Testis (tissue), 2 donors: ENCODE measurements at regions not wholly inside any gene's neighbourhood (a gene's known extent, or its start where the extent isn't known, plus 50 kb on each side); places are given as distances from the start of the nearest gene placed in this dataset.

Experiments
- DNase-seq: peaks from one replicate; pipeline ENCODE4 v3.0.0-alpha.2; 2019
- H3K27ac ChIP-seq, 2 donors: fragments of 200-600 bp; sonication (generic); one replicate each; pipeline ENCODE4 v1.5.1; 2019
- H3K27me3 ChIP-seq: fragments of 200-600 bp; sonication (generic); one replicate; pipeline ENCODE4 v1.5.1; 2019
- H3K36me3 ChIP-seq: fragments of 200-600 bp; sonication (generic); one replicate; pipeline ENCODE4 v1.5.1; 2017; ENCODE audit warnings: low read depth; ENCODE audit errors: missing control alignments
- H3K4me1 ChIP-seq: fragments of 200-600 bp; sonication (generic); one replicate; pipeline ENCODE4 v1.5.1; 2019
- H3K4me3 ChIP-seq, 2 donors: fragments of 200-600 bp; sonication (generic); one replicate each; pipeline ENCODE4 v1.5.1; 2017 to 2019
- H3K9me3 ChIP-seq: fragments of 200-600 bp; sonication (generic); one replicate; pipeline ENCODE4 v1.5.1; 2017
- POLR2A ChIP-seq: fragments of 450-650 bp; IDR thresholded peaks from one replicate; pipeline ENCODE4 v1.6.1; 2017; ENCODE audit warnings: antibody characterized with exemption, mild to moderate bottlenecking, moderate library complexity
- WGBS, 2 donors: methylation state at CpG; one replicate each; pipeline ENCODE4 v1.1.5; 2018; 5-methylcytosine and 5-hydroxymethylcytosine counted together
- intact Hi-C: fragments of 100-400 bp; cut with DNase I; formaldehyde crosslinking; loops from one replicate; pipeline ENCODE4 v1.15.1; 2023; ENCODE audit warnings: low total_unique reads
- TF ChIP-seq, protein P1 (sequence below), 3 experiments: fragments of 450-650 bp in 2 of 3; fragments of 200-600 bp in 1 of 3; sonication (generic) in 1 of 3; IDR thresholded peaks; one replicate each; pipeline ENCODE4 v1.5.1; 2016 to 2019; ENCODE audit warnings: antibody characterized with exemption in 3 of 3, mild to moderate bottlenecking in 2 of 3, moderate library complexity in 1 of 3

DNA sequence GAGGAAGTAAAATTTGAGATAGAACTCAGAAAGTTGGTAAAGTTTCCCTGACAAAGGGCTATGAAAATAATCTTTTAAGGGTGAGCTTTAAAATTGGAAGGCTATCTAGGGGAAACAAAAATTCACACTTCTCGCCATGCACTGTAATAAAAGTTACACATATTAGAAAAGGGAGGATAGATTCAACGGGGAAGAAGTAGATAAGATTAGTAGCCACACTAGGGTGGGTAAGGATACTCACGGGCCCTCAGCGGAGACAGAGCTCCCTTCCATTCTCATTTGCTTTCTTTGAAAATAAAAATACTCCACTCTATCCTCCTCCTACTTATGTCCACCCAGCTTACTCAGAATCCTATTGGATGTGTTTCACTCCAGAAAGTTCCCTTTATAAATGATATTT, 691.3 kb upstream of the NR2F2 start:
- no peak overlapping the region for H3K4me3 ChIP-seq

DNA sequence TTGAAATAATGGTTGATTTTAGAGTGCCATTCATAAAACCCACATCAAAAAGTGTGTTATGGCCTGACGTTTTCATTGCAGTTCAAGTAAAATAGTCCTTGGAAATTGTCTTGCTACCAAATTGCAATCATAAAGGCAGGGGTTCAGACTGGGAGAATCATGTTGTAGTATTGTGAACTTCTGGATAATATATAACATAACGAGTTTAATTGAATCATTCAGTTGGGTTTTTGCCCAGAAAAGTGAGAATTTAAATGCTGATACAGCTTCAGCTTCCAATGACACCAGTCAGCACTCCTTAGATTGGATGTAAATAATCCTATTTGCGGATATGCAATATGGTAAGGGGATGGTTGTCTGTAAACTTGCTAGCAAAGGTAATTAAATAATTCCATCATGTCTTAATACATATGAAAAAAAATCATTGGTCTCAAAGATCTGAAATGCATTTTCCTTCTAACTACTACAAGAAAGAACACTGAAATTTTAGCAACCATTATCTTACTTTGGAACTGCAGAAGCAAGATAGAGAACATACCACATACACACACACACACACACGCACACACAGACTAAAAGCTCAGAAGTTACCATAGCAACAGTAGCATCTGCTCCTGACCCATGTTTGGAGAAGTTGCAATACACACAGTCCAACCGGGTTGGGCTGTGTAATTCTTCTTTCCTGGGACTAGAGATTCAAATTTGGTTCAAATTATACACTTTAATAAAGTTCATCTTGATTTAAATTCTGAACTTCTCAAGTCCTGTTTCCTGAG, 686.2 kb upstream of the NR2F2 start:
- no peaks in the 10 kb centered on the region for H3K4me1 ChIP-seq
- no peak overlapping the region for H3K27ac ChIP-seq
- H3K4me3 ChIP-seq: no peak overlapping the region
- WGBS, 2 donors: 70 to 79% methylated on average over 5 of the region's 5 CpGs
- intact Hi-C loops: no loop called here
- H3K27me3 ChIP-seq: no peaks in the 10 kb centered on the region
- no peak for TF ChIP-seq POLR2A
- TF ChIP-seq, protein P1, sequence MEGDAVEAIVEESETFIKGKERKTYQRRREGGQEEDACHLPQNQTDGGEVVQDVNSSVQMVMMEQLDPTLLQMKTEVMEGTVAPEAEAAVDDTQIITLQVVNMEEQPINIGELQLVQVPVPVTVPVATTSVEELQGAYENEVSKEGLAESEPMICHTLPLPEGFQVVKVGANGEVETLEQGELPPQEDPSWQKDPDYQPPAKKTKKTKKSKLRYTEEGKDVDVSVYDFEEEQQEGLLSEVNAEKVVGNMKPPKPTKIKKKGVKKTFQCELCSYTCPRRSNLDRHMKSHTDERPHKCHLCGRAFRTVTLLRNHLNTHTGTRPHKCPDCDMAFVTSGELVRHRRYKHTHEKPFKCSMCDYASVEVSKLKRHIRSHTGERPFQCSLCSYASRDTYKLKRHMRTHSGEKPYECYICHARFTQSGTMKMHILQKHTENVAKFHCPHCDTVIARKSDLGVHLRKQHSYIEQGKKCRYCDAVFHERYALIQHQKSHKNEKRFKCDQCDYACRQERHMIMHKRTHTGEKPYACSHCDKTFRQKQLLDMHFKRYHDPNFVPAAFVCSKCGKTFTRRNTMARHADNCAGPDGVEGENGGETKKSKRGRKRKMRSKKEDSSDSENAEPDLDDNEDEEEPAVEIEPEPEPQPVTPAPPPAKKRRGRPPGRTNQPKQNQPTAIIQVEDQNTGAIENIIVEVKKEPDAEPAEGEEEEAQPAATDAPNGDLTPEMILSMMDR (IDR thresholded peaks at IDR 0.05): no peak
- H3K36me3 ChIP-seq: no peaks in the 10 kb centered on the region
- no peaks in the 10 kb centered on the region for H3K9me3 ChIP-seq
- no peak for DNase-seq

More for the DNA sequence above, 691.3 kb upstream of the NR2F2 start:
- H3K27me3 ChIP-seq: no peaks in the 10 kb centered on the region
- intact Hi-C loops: no loop called here
- no peak for TF ChIP-seq POLR2A
- TF ChIP-seq, protein P1 (IDR thresholded peaks at IDR 0.05): no peak
- WGBS, 2 donors: 68 to 87% methylated on average over 4 of the region's 4 CpGs
- no peak overlapping the region for H3K27ac ChIP-seq
- H3K4me1 ChIP-seq: no peaks in the 10 kb centered on the region
- no peaks in the 10 kb centered on the region for H3K9me3 ChIP-seq
- H3K36me3 ChIP-seq: no peaks in the 10 kb centered on the region
- DNase-seq: no peak

DNA sequence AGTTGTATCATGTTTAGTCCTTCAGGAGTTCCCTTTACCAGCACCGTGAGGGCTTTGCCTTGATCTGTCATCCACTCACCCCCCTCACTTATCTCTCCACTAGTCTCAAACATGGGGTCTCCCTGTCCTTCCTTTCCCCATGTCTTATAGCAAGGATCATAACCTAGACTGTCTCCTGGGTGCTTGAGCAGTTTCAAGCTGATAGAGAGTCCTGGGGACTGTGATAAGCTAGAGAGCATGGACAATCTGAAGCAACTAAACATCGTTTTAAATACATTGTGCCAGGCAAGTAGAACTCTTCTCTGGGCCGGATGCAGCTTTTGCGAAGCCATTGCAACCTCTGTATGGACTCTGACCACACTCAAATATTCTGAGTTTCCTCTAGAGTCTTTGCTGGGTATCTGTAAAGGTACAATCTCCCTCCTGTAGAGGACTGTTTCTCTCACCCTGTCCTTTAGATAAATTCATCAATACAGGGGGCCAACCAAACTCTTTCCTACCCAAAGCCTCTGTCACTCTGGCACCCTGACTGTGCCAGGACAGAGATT, 684.6 kb upstream of the NR2F2 start:
- no peaks in the 10 kb centered on the region for H3K4me1 ChIP-seq
- TF ChIP-seq POLR2A: no peak
- TF ChIP-seq, protein P1 (IDR thresholded peaks at IDR 0.05): no peak
- no peaks in the 10 kb centered on the region for H3K36me3 ChIP-seq
- no peak overlapping the region for H3K4me3 ChIP-seq
- intact Hi-C loops: no loop called here
- no peaks in the 10 kb centered on the region for H3K27me3 ChIP-seq
- DNase-seq: no peak
- H3K27ac ChIP-seq: no peak overlapping the region
- H3K9me3 ChIP-seq: no peaks in the 10 kb centered on the region
- 79 to 91% methylated on average over 4 of the region's 4 CpGs for WGBS, 2 donors

DNA sequence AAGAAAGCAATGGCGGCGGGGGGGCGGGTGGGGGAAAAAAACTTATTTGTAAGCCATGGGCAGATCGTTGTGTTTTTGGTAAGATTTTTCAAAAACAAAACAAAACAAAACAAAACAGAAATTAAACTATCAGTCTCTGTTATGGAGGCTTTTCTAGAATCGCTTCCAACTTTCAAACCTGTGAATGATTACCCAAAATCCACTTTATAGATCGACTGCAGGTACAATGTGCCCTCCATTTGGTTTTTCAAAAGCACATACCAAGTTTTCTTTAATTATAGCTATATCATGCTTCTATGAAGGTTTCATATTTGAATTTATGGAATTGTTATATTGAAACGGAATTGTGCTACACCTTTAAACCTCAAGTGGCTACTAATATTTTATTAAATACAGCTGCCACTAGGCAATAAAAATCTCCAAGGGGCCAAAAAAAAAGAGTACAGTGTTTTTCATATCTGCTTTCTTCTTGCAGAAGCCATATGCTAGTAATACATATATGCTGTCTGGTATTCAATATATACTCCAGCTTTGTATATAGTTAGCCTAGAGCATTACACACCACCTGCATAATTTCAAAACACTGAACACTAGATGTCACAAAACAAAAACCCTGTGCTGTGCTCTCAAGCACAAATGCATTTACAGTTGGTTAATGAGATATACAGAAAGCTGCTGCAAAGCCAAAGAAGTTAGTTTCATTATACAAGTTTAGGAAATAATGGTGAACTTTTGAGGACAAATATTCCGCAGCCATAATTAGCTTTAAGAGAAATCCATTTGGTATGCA, 683.8 kb upstream of the NR2F2 start:
- WGBS, 2 donors: 84 to 92% methylated on average over 8 of the region's 8 CpGs
- Histone ChIP-seq H3K27me3 (no peaks in the 10 kb centered on the region), H3K9me3 (no peaks in the 10 kb centered on the region), H3K27ac (no peak overlapping the region), H3K4me1 (no peaks in the 10 kb centered on the region), H3K36me3 (no peaks in the 10 kb centered on the region), H3K4me3 (no peak overlapping the region)
- TF ChIP-seq POLR2A: no peak
- TF ChIP-seq, protein P1 (IDR thresholded peaks at IDR 0.05): no peak
- intact Hi-C loops: no loop called here
- DNase-seq: no peak
